Activated naive CD4-positive, alpha-beta T cell treated with anti-CD3 and anti-CD28 coated beads, Interleukin-2, amount 50 U/mL, for 16 hours (primary cell): ENCODE measurements at regions not wholly inside any gene's neighbourhood (a gene's known extent, or its start where the extent isn't known, plus 50 kb on each side); places are given as distances from the start of the nearest gene placed in this dataset.

Source experiments
- DNase-seq: peaks from one replicate; pipeline ENCODE4 v3.0.0-alpha.2; 2020

- no peak for DNase-seq
These were observed 398.3 kb upstream of the TNP1 start for GRCh38 chr2:217258170-217258569.

GRCh38 chr2:217256251-217256650 lies 396.4 kb upstream of the TNP1 start:
- DNase-seq = no peak

GRCh38 chr2:217254111-217254510 lies 394.2 kb upstream of the TNP1 start:
- DNase-seq = no peak

- DNase-seq = no peak
These were observed 392.3 kb upstream of the TNP1 start for GRCh38 chr2:217252181-217252580.

- DNase-seq = no peak
These were observed 390.2 kb upstream of the TNP1 start for GRCh38 chr2:217250013-217250524.

- no peak for DNase-seq
These were observed 389.5 kb upstream of the TNP1 start for GRCh38 chr2:217249121-217250012.

- DNase-seq = no peak
These were observed 388.6 kb upstream of the TNP1 start for GRCh38 chr2:217248312-217248935.

GRCh38 chr2:217247476-217247875 lies 387.6 kb upstream of the TNP1 start:
- DNase-seq = no peak

GRCh38 chr2:217246108-217246507 lies 386.2 kb upstream of the TNP1 start:
- DNase-seq = no peak

- DNase-seq = no peak
These were observed 385.0 kb upstream of the TNP1 start for GRCh38 chr2:217244815-217245214.

- DNase-seq = no peak
These were observed 383.1 kb upstream of the TNP1 start for GRCh38 chr2:217242947-217243346.

GRCh38 chr2:217231724-217232123 lies 371.9 kb upstream of the TNP1 start:
- DNase-seq = no peak

- DNase-seq = no peak
These were observed 371.3 kb upstream of the TNP1 start for GRCh38 chr2:217231212-217231611.

- no peak for DNase-seq
These were observed 368.9 kb upstream of the TNP1 start for GRCh38 chr2:217228732-217229131.

- DNase-seq = no peak
These were observed 367.9 kb upstream of the TNP1 start for GRCh38 chr2:217227794-217228193.

- DNase-seq = no peak
These were observed 365.7 kb upstream of the TNP1 start for GRCh38 chr2:217225596-217225995.

- DNase-seq = peak; percentile 17
These were observed 363.5 kb upstream of the TNP1 start for GRCh38 chr2:217223222-217223930.

GRCh38 chr2:217222309-217222910 lies 362.5 kb upstream of the TNP1 start:
- DNase-seq = no peak

GRCh38 chr2:217220228-217221013 lies 360.6 kb upstream of the TNP1 start:
- DNase-seq = no peak

- DNase-seq = no peak
These were observed 359.3 kb upstream of the TNP1 start for GRCh38 chr2:217219164-217219520.

GRCh38 chr2:217218269-217219163 lies 358.7 kb upstream of the TNP1 start:
- no peak for DNase-seq
